HFFc6 (cell line): ENCODE measurements at regions not wholly inside any gene's neighbourhood (a gene's known extent, or its start where the extent isn't known, plus 50 kb on each side); places are given as distances from the start of the nearest gene placed in this dataset.

Source experiments
- DNase-seq: peaks from one replicate; pipeline ENCODE4 v3.0.0-alpha.2; 2018
- H3K27ac Mint-ChIP-seq: 2 replicates; pipeline ENCODE4 v1.8.0; 2020; ENCODE audit warnings: mild to moderate bottlenecking, mixed read lengths
- H3K27me3 Mint-ChIP-seq: 2 replicates; pipeline ENCODE4 v1.8.0; 2021; ENCODE audit warnings: mild to moderate bottlenecking, moderate library complexity, mixed read lengths; ENCODE audit not compliant: insufficient read depth
- H3K36me3 Mint-ChIP-seq: 2 replicates; pipeline ENCODE4 v1.8.0; 2021; ENCODE audit warnings: low read depth, mixed read lengths
- H3K4me1 Mint-ChIP-seq: 2 replicates; pipeline ENCODE4 v1.8.0; 2020; ENCODE audit warnings: low read depth, mixed read lengths
- H3K4me3 Mint-ChIP-seq: 2 replicates; pipeline ENCODE4 v1.8.0; 2020; ENCODE audit warnings: mild to moderate bottlenecking, moderate library complexity, mixed read lengths
- H3K9me3 Mint-ChIP-seq: 2 replicates; pipeline ENCODE4 v1.8.0; 2020; ENCODE audit warnings: mild to moderate bottlenecking, mixed read lengths
- TF ChIP-seq, protein P1 (sequence below): fragments of 200-600 bp; sonication (generic); IDR thresholded peaks from 2 replicates; pipeline ENCODE4 v1.5.0; 2021; ENCODE audit warnings: antibody characterized with exemption, mild to moderate bottlenecking

GRCh38 chr5:165538065-165538464 lies 2032.6 kb downstream of the MAT2B start:
- H3K27me3 Mint-ChIP-seq: peaks cover 2% of the 10 kb centered on the region; the same call in 1 of the 2 replicates
- DNase-seq: no peak
- no peaks in the 10 kb centered on the region for H3K36me3 Mint-ChIP-seq
- H3K4me3 Mint-ChIP-seq: no peak overlapping the region
- H3K4me1 Mint-ChIP-seq: no peaks in the 10 kb centered on the region
- peaks cover 11% of the 10 kb centered on the region for H3K9me3 Mint-ChIP-seq
- TF ChIP-seq, protein P1, sequence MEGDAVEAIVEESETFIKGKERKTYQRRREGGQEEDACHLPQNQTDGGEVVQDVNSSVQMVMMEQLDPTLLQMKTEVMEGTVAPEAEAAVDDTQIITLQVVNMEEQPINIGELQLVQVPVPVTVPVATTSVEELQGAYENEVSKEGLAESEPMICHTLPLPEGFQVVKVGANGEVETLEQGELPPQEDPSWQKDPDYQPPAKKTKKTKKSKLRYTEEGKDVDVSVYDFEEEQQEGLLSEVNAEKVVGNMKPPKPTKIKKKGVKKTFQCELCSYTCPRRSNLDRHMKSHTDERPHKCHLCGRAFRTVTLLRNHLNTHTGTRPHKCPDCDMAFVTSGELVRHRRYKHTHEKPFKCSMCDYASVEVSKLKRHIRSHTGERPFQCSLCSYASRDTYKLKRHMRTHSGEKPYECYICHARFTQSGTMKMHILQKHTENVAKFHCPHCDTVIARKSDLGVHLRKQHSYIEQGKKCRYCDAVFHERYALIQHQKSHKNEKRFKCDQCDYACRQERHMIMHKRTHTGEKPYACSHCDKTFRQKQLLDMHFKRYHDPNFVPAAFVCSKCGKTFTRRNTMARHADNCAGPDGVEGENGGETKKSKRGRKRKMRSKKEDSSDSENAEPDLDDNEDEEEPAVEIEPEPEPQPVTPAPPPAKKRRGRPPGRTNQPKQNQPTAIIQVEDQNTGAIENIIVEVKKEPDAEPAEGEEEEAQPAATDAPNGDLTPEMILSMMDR: no peak
- H3K27ac Mint-ChIP-seq: no peak overlapping the region

GRCh38 chr5:165559645-165560044 lies 2054.2 kb downstream of the MAT2B start:
- TF ChIP-seq, protein P1: no peak
- Mint-ChIP-seq H3K4me3 (no peak overlapping the region), H3K27ac (no peak overlapping the region), H3K36me3 (no peaks in the 10 kb centered on the region), H3K9me3 (peaks cover 27% of the 10 kb centered on the region), H3K4me1 (no peaks in the 10 kb centered on the region), H3K27me3 (no peaks in the 10 kb centered on the region)
- DNase-seq: no peak

- no peaks in the 10 kb centered on the region for H3K36me3 Mint-ChIP-seq
- H3K4me1 Mint-ChIP-seq: no peaks in the 10 kb centered on the region
- TF ChIP-seq, protein P1: no peak
- peaks cover 26% of the 10 kb centered on the region for H3K9me3 Mint-ChIP-seq
- no peaks in the 10 kb centered on the region for H3K27me3 Mint-ChIP-seq
- no peak overlapping the region for H3K4me3 Mint-ChIP-seq
- no peak overlapping the region for H3K27ac Mint-ChIP-seq
- DNase-seq: no peak
These were observed 2055.2 kb downstream of the MAT2B start for GRCh38 chr5:165560648-165561047.

DNA sequence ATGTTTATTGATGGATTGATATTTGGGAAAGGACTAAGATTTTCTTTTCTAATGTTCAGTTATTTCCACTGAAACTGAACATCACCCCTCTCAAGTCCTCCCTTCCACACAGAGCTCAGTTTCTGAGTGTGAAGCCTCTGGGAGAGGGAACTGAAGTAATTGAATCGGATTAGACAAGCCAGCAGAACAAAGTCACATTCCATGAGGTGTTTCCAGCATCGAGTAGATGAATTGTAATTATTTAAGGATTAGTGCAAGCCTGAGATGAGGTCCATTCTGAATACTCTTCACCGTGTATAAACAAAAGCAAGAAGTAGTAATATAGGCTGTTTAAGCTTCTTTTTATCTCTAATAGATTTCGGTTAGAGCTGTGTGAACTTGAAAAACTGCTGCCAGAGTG lies 2060.5 kb downstream of the MAT2B start:
- Mint-ChIP-seq H3K9me3 (peaks cover 26% of the 10 kb centered on the region), H3K4me3 (no peak overlapping the region), H3K27ac (no peak overlapping the region), H3K27me3 (no peaks in the 10 kb centered on the region), H3K4me1 (no peaks in the 10 kb centered on the region), H3K36me3 (no peaks in the 10 kb centered on the region; the same call in 1 of the 2 replicates)
- no peak for DNase-seq
- TF ChIP-seq, protein P1: no peak

GRCh38 chr5:165569551-165569950 lies 2064.1 kb downstream of the MAT2B start:
- Mint-ChIP-seq H3K36me3 (peaks cover 4% of the 10 kb centered on the region; the same call in 1 of the 2 replicates), H3K4me1 (no peaks in the 10 kb centered on the region), H3K4me3 (no peak overlapping the region), H3K27ac (no peak overlapping the region), H3K9me3 (peaks cover 54% of the 10 kb centered on the region), H3K27me3 (no peaks in the 10 kb centered on the region; the same call in 1 of the 2 replicates)
- TF ChIP-seq, protein P1: no peak
- DNase-seq: no peak

DNA sequence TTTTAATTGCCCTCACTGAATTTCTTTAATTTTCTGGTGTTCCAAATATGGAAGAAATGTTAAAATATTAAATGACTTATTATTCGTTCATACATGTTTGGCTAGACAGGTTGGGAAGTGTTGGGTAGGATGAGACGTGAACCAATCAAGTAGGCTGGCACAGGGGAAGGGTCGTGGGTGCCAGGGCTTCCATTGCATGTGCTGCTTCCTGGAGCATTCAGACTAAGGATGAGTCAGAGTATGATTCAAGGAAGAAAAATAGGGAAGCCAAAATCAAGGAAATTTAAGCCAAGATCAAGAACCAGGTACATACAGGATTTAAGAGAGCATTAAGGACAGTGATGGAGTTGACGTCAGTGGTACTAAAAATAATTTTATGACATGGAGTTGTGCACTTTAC lies 2068.0 kb downstream of the MAT2B start:
- Mint-ChIP-seq H3K9me3 (peaks cover 57% of the 10 kb centered on the region), H3K4me1 (no peaks in the 10 kb centered on the region), H3K27ac (no peak overlapping the region), H3K4me3 (no peak overlapping the region), H3K27me3 (no peaks in the 10 kb centered on the region; the same call in none of the 2 replicates), H3K36me3 (peaks cover 4% of the 10 kb centered on the region; the same call in 1 of the 2 replicates)
- no peak for DNase-seq
- TF ChIP-seq, protein P1: no peak
